ENCODE measurements at regions not wholly inside any gene's neighbourhood (a gene's known extent, or its start where the extent isn't known, plus 50 kb on each side); places are given as distances from the start of the nearest gene placed in this dataset.

DNA sequence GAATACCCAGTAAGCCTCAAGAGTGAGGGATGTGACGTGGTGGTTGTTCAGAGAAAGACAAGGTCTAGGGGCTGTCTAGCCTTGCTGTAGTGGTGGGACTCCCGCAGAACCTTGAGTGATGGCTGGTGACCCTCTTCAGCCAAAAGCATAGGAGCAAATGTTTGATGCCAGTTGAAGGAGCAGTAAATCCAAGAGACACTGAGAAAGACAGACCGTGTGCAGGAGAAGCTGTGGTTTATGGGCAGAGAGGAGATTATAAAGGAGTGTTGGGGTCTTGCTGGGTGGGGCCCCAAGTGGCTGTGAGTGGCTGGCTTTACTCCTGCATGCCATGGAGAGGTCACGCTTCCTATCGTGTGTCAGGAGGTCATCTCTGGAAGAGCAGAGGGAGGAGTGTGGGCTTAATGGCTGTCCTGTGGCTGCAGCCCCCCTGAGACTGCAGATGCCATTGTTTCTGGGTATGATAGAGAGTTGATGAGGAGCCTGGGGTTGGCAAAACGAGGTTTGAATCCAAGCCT lies 152.0 kb upstream of the CCND2 start:
- FAIRE-seq (no peak), ATAC-seq (no peak), DNase-seq (ENCODE audit: low spot score) (no peak)
- H3K79me2 ChIP-seq (ENCODE audit: insufficient read depth, low read length), result no peaks in the 10 kb centered on the region
- no peaks in the 10 kb centered on the region for H4K20me1 ChIP-seq (ENCODE audit: insufficient read depth, low read length)
- H3K4me1 ChIP-seq (ENCODE audit: insufficient read depth, low read length), result no peaks in the 10 kb centered on the region
- no peak overlapping the region for H3K9ac ChIP-seq (ENCODE audit: insufficient read depth, low read depth, low read length)
- no TSS peak for BruUV-seq (replicated peaks)
- H3K27me3 ChIP-seq (ENCODE audit: control insufficient read depth in 1 of 2, insufficient read depth in 2 of 2, low read length in 2 of 2), result peaks cover 1 to 4% of the 10 kb centered on the region in 2 experiments; a peak in 2 of 5 replicates
- in situ Hi-C loops (cut with HindIII; ENCODE audit: extremely low pct_ligation_motif_present, low pct_unique_long_range_greater_than_20kb), result no loop called here
- no peak overlapping the region for H3K27ac ChIP-seq (ENCODE audit: extremely low read length, insufficient read depth, low read length)
- 44% methylated on average over 6 of the region's 6 CpGs for WGBS (ENCODE audit: low lambda C conversion rate)
- no peak overlapping the region for H3K4me2 ChIP-seq (ENCODE audit: low read depth, low read length)
- H2AFZ ChIP-seq (ENCODE audit: low read length), result no peak overlapping the region
- POLR2A ChIA-PET, result no interaction called here
- no peaks in the 10 kb centered on the region for H3K9me3 ChIP-seq (ENCODE audit: low read length)
- intact Hi-C loops (cut with micrococcal nuclease; ENCODE audit: unreplicated experiment), result no loop called here
- TF ChIP-seq CHD2 (IDR thresholded peaks at IDR 0.05; ENCODE audit: low read depth, low read length) (no peak), ZNF263 (CRISPR knock-in tag; IDR thresholded peaks at IDR 0.05) (no peak), KDM6A (CRISPR knock-in tag; IDR thresholded peaks at IDR 0.05; ENCODE audit: low read depth) (no peak), ZEB1 (IDR thresholded peaks at IDR 0.05; ENCODE audit: insufficient replicate concordance, low read depth) (no peak)
- TF ChIP-seq, protein P1, sequence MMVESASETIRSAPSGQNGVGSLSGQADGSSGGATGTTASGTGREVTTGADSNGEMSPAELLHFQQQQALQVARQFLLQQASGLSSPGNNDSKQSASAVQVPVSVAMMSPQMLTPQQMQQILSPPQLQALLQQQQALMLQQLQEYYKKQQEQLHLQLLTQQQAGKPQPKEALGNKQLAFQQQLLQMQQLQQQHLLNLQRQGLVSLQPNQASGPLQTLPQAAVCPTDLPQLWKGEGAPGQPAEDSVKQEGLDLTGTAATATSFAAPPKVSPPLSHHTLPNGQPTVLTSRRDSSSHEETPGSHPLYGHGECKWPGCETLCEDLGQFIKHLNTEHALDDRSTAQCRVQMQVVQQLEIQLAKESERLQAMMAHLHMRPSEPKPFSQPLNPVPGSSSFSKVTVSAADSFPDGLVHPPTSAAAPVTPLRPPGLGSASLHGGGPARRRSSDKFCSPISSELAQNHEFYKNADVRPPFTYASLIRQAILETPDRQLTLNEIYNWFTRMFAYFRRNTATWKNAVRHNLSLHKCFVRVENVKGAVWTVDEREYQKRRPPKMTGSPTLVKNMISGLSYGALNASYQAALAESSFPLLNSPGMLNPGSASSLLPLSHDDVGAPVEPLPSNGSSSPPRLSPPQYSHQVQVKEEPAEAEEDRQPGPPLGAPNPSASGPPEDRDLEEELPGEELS (CRISPR knock-in tag; IDR thresholded peaks at IDR 0.05), result no peak
- H3K36me3 ChIP-seq (replicated peaks in 1 of 2; ENCODE audit: control insufficient read depth in 1 of 2, insufficient read depth in 2 of 2, low read length in 2 of 2), result no peaks in the 10 kb centered on the region
- H3K4me3 ChIP-seq (replicated peaks in 1 of 3; ENCODE audit: insufficient read depth in 1 of 3, low read depth in 2 of 3, low read length in 3 of 3), result no peak overlapping the region
- CTCF ChIA-PET (ENCODE audit: low intra/inter-chr PET ratio, low total read pairs), result no interaction called here

DNA sequence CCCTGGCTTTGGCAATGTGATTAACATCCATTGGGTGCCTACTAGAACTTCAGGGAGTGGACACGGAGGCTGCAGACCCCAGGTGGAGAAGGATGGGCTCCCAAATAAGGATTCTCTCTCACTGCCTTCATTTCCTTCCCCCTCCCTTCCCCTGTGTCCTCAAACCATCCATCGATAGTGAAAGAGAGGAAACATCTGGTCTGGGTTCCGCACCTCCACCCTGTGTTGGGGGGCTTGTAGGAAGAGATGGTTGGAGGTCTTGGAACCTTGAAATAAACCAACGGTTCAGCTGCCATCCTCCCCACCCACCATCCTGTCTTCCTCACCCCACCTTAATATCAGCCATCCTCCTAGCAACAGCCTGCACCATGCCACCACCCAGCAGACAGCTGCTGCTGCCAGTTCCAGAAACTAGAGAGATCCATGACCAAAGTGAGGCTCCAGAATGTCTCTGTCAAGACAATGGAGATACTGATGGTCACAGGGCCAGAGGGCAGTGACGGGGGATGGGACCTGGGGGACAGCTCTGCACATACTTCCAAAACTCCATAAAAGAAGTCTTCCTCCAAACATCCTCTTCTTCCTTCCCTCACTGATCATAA lies 153.1 kb upstream of the CCND2 start:
- no peaks in the 10 kb centered on the region for H3K9me3 ChIP-seq (ENCODE audit: low read length)
- H3K36me3 ChIP-seq (replicated peaks in 1 of 2; ENCODE audit: control insufficient read depth in 1 of 2, insufficient read depth in 2 of 2, low read length in 2 of 2), result no peaks in the 10 kb centered on the region
- in situ Hi-C loops (cut with HindIII; ENCODE audit: extremely low pct_ligation_motif_present, low pct_unique_long_range_greater_than_20kb), result no loop called here
- ChIA-PET CTCF (ENCODE audit: low intra/inter-chr PET ratio, low total read pairs) (no interaction called here), POLR2A (no interaction called here)
- H3K4me1 ChIP-seq (ENCODE audit: insufficient read depth, low read length), result no peaks in the 10 kb centered on the region
- no peaks in the 10 kb centered on the region for H3K79me2 ChIP-seq (ENCODE audit: insufficient read depth, low read length)
- H2AFZ ChIP-seq (ENCODE audit: low read length), result no peak overlapping the region
- no TSS peak for BruUV-seq (replicated peaks)
- FAIRE-seq (no peak), ATAC-seq (no peak), DNase-seq (ENCODE audit: low spot score) (no peak)
- no peak overlapping the region for H3K9ac ChIP-seq (ENCODE audit: insufficient read depth, low read depth, low read length)
- H4K20me1 ChIP-seq (ENCODE audit: insufficient read depth, low read length), result no peaks in the 10 kb centered on the region
- peaks cover 1 to 4% of the 10 kb centered on the region in 2 experiments; a peak in 2 of 5 replicates for H3K27me3 ChIP-seq (ENCODE audit: control insufficient read depth in 1 of 2, insufficient read depth in 2 of 2, low read length in 2 of 2)
- TF ChIP-seq, protein P2, sequence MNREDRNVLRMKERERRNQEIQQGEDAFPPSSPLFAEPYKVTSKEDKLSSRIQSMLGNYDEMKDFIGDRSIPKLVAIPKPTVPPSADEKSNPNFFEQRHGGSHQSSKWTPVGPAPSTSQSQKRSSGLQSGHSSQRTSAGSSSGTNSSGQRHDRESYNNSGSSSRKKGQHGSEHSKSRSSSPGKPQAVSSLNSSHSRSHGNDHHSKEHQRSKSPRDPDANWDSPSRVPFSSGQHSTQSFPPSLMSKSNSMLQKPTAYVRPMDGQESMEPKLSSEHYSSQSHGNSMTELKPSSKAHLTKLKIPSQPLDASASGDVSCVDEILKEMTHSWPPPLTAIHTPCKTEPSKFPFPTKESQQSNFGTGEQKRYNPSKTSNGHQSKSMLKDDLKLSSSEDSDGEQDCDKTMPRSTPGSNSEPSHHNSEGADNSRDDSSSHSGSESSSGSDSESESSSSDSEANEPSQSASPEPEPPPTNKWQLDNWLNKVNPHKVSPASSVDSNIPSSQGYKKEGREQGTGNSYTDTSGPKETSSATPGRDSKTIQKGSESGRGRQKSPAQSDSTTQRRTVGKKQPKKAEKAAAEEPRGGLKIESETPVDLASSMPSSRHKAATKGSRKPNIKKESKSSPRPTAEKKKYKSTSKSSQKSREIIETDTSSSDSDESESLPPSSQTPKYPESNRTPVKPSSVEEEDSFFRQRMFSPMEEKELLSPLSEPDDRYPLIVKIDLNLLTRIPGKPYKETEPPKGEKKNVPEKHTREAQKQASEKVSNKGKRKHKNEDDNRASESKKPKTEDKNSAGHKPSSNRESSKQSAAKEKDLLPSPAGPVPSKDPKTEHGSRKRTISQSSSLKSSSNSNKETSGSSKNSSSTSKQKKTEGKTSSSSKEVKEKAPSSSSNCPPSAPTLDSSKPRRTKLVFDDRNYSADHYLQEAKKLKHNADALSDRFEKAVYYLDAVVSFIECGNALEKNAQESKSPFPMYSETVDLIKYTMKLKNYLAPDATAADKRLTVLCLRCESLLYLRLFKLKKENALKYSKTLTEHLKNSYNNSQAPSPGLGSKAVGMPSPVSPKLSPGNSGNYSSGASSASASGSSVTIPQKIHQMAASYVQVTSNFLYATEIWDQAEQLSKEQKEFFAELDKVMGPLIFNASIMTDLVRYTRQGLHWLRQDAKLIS (CRISPR knock-in tag; IDR thresholded peaks at IDR 0.05), result no peak
- no peak for TF ChIP-seq ZNF773 (CRISPR knock-in tag; IDR thresholded peaks at IDR 0.05; ENCODE audit: borderline replicate concordance)
- TF ChIP-seq, protein P3, sequence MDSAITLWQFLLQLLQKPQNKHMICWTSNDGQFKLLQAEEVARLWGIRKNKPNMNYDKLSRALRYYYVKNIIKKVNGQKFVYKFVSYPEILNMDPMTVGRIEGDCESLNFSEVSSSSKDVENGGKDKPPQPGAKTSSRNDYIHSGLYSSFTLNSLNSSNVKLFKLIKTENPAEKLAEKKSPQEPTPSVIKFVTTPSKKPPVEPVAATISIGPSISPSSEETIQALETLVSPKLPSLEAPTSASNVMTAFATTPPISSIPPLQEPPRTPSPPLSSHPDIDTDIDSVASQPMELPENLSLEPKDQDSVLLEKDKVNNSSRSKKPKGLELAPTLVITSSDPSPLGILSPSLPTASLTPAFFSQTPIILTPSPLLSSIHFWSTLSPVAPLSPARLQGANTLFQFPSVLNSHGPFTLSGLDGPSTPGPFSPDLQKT (CRISPR knock-in tag; IDR thresholded peaks at IDR 0.05; ENCODE audit: borderline replicate concordance), result no peak
- 59% methylated on average over 5 of the region's 5 CpGs for WGBS (ENCODE audit: low lambda C conversion rate)
- no peak overlapping the region for H3K4me2 ChIP-seq (ENCODE audit: low read depth, low read length)
- intact Hi-C loops (cut with micrococcal nuclease; ENCODE audit: unreplicated experiment), result no loop called here
- H3K27ac ChIP-seq (ENCODE audit: extremely low read length, insufficient read depth, low read length), result no peak overlapping the region
- H3K4me3 ChIP-seq (replicated peaks in 1 of 3; ENCODE audit: insufficient read depth in 1 of 3, low read depth in 2 of 3, low read length in 3 of 3), result no peak overlapping the region
